Panc1 (cell line): ENCODE measurements at regions not wholly inside any gene's neighbourhood (a gene's known extent, or its start where the extent isn't known, plus 50 kb on each side); places are given as distances from the start of the nearest gene placed in this dataset.

Experiments used
- CTCF ChIP-seq: fragments of 450-650 bp; IDR thresholded peaks from 2 replicates; pipeline ENCODE4 v1.5.1; 2017; ENCODE audit warnings: mild to moderate bottlenecking
- POLR2AphosphoS5 ChIP-seq: IDR thresholded peaks from 2 replicates; pipeline ENCODE4 v1.6.1; 2012; ENCODE audit warnings: mild to moderate bottlenecking, low read depth, low read length, moderate library complexity
- REST ChIP-seq, 2 experiments: IDR thresholded peaks; 2 replicates each; pipeline ENCODE4 v1.6.1; 2011 to 2012; ENCODE audit warnings: low read depth in 2 of 2, control low read depth in 1 of 2, low read length in 1 of 2, mild to moderate bottlenecking in 1 of 2, moderate library complexity in 1 of 2; ENCODE audit not compliant: insufficient read depth in 1 of 2
- SIN3A ChIP-seq: IDR thresholded peaks from 2 replicates; pipeline ENCODE4 v1.6.1; 2012; ENCODE audit warnings: low read depth, mild to moderate bottlenecking, low read length, moderate library complexity, borderline replicate concordance; ENCODE audit not compliant: insufficient read depth
- TCF7L2 ChIP-seq: IDR thresholded peaks from 2 replicates; pipeline ENCODE4 v1.6.1; 2011; ENCODE audit warnings: mild to moderate bottlenecking, low read depth, low read length, inconsistent platforms

- no peak for TF ChIP-seq CTCF
- no peak for TF ChIP-seq POLR2AphosphoS5
- TF ChIP-seq SIN3A: no peak
- TF ChIP-seq REST (IDR thresholded peaks at IDR 0.05; ENCODE audit: insufficient read depth in 1 of 2, low read depth in 2 of 2, low read length in 1 of 2): no peak
- no peak for TF ChIP-seq TCF7L2
Measured at GRCh38 chr3:187504435-187504834, 136.2 kb downstream of the RTP4 start.
